PC-3 (cell line): ENCODE measurements at regions not wholly inside any gene's neighbourhood (a gene's known extent, or its start where the extent isn't known, plus 50 kb on each side); places are given as distances from the start of the nearest gene placed in this dataset.

ENCODE experiments used
- ATAC-seq: fragments of 200-7000 bp; cut with Tn5 transposase; 2 replicates; pipeline ENCODE4 v1.9.1; 2020; ENCODE audit warnings: mild to moderate bottlenecking, moderate library complexity
- BruUV-seq: library from RNA; stranded (reverse); fragments of 400-500 nt; replicated peaks from 2 replicates; lab custom pipeline; 2021; lab: Mats Ljungman, UMichigan
- CTCF ChIA-PET: fragments of 300-600 bp; sonication (Branson Sonifier 250); formaldehyde crosslinking; loops from one replicate; lab custom pipeline; 2022; ENCODE audit warnings: antibody characterized with exemption; lab: Charles Lee
- POLR2A ChIA-PET: fragments of 300-600 bp; sonication (Branson Sonifier 250); formaldehyde crosslinking; loops from one replicate; lab custom pipeline; 2022; ENCODE audit warnings: antibody characterized with exemption; ENCODE audit not compliant: unreplicated experiment; lab: Charles Lee
- DNase-seq: peaks from one replicate; pipeline ENCODE4 v3.0.0-alpha.2; 2015
- H2AFZ ChIP-seq: fragments of 300-600 bp; sonication (generic); 2 replicates; pipeline ENCODE4 v1.6.0; 2016; ENCODE audit warnings: antibody characterized with exemption, low read length
- H3F3A ChIP-seq: fragments of 300-600 bp; sonication (generic); one replicate; pipeline ENCODE4 v1.6.0; 2017; ENCODE audit warnings: antibody characterized with exemption, low read length, control low read depth, mild to moderate bottlenecking; ENCODE audit not compliant: unreplicated experiment
- H3K27ac ChIP-seq: fragments of 300-600 bp; sonication (generic); 2 replicates; pipeline ENCODE4 v1.5.1; 2016; ENCODE audit warnings: mild to moderate bottlenecking, low read length
- H3K27me3 ChIP-seq: fragments of 300-600 bp; sonication (generic); 2 replicates; pipeline ENCODE4 v1.6.1; 2016; ENCODE audit warnings: low read length, mixed read lengths
- H3K36me3 ChIP-seq: fragments of 300-600 bp; sonication (generic); 2 replicates; pipeline ENCODE4 v1.6.1; 2016; ENCODE audit warnings: low read depth, mixed run types, low read length, mixed read lengths
- H3K4me1 ChIP-seq: fragments of 300-600 bp; sonication (generic); 2 replicates; pipeline ENCODE4 v1.5.1; 2016; ENCODE audit warnings: low read length; ENCODE audit not compliant: insufficient read depth
- H3K4me2 ChIP-seq: fragments of 300-600 bp; sonication (generic); 2 replicates; pipeline ENCODE4 v1.6.0; 2016; ENCODE audit warnings: low read length
- H3K4me3 ChIP-seq: fragments of 300-600 bp; sonication (generic); 2 replicates; pipeline ENCODE4 v1.5.1; 2016; ENCODE audit warnings: mild to moderate bottlenecking, low read length, mixed read lengths
- H3K79me2 ChIP-seq: fragments of 300-600 bp; sonication (generic); 2 replicates; pipeline ENCODE4 v1.6.1; 2017; ENCODE audit warnings: low read length, mixed read lengths
- H3K9ac ChIP-seq: fragments of 300-600 bp; sonication (generic); 2 replicates; pipeline ENCODE4 v1.6.0; 2016; ENCODE audit warnings: mild to moderate bottlenecking, low read length
- H3K9me2 ChIP-seq: fragments of 300-600 bp; sonication (generic); replicated peaks from 2 replicates; pipeline ENCODE4 v1.6.1; 2016; ENCODE audit warnings: mixed run types, low read length, mixed read lengths
- H3K9me3 ChIP-seq: fragments of 300-600 bp; sonication (generic); 2 replicates; pipeline ENCODE4 v1.6.1; 2016; ENCODE audit warnings: low read length, mixed read lengths
- H4K20me1 ChIP-seq: fragments of 300-600 bp; sonication (generic); 2 replicates; pipeline ENCODE4 v1.6.1; 2016; ENCODE audit warnings: low read length, mixed read lengths
- EZH2 ChIP-seq: fragments of 300-600 bp; sonication (generic); IDR thresholded peaks from one replicate; pipeline ENCODE4 v1.6.1; 2017; ENCODE audit warnings: antibody characterized with exemption, mild to moderate bottlenecking, low read length; ENCODE audit not compliant: unreplicated experiment
- EZH2phosphoT487 ChIP-seq: fragments of 300-600 bp; sonication (generic); IDR thresholded peaks from 2 replicates; pipeline ENCODE4 v1.6.1; 2018; ENCODE audit warnings: mild to moderate bottlenecking, antibody characterized with exemption, low read length, borderline replicate concordance
- intact Hi-C: fragments of 100-400 bp; cut with micrococcal nuclease; formaldehyde crosslinking; loops from 2 replicates; pipeline ENCODE4 v1.9.0; 2023
- TF ChIP-seq, protein P1 (sequence below): fragments of 300-600 bp; sonication (generic); conservative IDR thresholded peaks from 2 replicates; pipeline ENCODE4 v1.5.1; 2017; ENCODE audit warnings: antibody characterized with exemption, low read depth, mild to moderate bottlenecking, low read length

DNA sequence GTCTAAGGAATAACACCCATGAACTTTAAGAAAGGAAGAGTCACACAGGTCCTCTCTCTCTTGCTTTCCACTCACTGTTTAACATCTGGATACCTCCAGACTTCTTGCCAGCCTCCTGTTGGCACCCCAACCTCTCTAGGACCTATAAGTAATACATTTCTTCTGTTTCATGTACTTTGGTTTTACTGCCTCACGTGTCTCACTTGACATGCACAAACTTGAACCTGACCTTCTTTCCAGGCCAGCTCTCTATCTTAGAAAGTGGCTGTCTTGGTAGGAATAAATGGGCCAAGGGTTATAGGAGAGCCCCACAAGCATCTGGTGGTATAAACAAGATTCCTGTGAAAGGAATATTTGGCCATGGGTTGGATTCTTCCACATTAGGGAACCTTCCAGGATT is 614.8 kb upstream of the AGA start:
- no peak overlapping the region for H3K4me2 ChIP-seq
- no peaks in the 10 kb centered on the region for H3K4me1 ChIP-seq
- H3F3A ChIP-seq, result no peaks in the 10 kb centered on the region
- no peaks in the 10 kb centered on the region for H4K20me1 ChIP-seq
- no peak for ATAC-seq
- no peaks in the 10 kb centered on the region for H3K79me2 ChIP-seq
- H3K9ac ChIP-seq, result no peak overlapping the region
- H3K9me3 ChIP-seq, result no peaks in the 10 kb centered on the region
- BruUV-seq, result no TSS peak
- no peak overlapping the region for H2AFZ ChIP-seq
- POLR2A ChIA-PET, result no interaction called here
- H3K4me3 ChIP-seq, result no peak overlapping the region
- DNase-seq, result no peak
- TF ChIP-seq, protein P1, sequence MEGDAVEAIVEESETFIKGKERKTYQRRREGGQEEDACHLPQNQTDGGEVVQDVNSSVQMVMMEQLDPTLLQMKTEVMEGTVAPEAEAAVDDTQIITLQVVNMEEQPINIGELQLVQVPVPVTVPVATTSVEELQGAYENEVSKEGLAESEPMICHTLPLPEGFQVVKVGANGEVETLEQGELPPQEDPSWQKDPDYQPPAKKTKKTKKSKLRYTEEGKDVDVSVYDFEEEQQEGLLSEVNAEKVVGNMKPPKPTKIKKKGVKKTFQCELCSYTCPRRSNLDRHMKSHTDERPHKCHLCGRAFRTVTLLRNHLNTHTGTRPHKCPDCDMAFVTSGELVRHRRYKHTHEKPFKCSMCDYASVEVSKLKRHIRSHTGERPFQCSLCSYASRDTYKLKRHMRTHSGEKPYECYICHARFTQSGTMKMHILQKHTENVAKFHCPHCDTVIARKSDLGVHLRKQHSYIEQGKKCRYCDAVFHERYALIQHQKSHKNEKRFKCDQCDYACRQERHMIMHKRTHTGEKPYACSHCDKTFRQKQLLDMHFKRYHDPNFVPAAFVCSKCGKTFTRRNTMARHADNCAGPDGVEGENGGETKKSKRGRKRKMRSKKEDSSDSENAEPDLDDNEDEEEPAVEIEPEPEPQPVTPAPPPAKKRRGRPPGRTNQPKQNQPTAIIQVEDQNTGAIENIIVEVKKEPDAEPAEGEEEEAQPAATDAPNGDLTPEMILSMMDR, result no peak
- TF ChIP-seq EZH2phosphoT487, result no peak
- TF ChIP-seq EZH2, result no peak
- H3K27me3 ChIP-seq, result no peaks in the 10 kb centered on the region
- CTCF ChIA-PET, result no interaction called here
- no peak overlapping the region for H3K27ac ChIP-seq
- no peaks in the 10 kb centered on the region for H3K9me2 ChIP-seq
- no peaks in the 10 kb centered on the region for H3K36me3 ChIP-seq
- intact Hi-C loops, result no loop called here

DNA sequence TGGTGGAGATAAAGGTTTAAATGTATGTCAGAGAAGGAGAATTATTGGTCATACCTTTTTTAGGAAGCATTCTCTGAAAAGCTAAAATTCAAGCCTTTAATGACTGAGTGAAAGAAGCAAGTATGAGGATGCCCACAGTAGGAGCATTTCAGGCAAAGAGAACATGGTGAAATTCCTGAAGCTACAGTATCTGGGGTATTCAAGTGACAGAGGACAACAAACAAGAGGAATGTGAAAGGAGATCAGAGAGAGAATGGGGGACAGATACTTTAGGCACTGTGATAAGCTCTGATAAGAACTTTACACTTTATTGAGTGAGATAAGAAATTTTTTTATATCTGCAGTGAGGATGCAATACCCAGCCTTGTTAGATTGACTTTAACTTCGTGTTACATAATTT is 621.3 kb upstream of the AGA start:
- Histone ChIP-seq H3K9ac (no peak overlapping the region), H3K27me3 (no peaks in the 10 kb centered on the region), H3K4me1 (no peaks in the 10 kb centered on the region), H3K79me2 (no peaks in the 10 kb centered on the region), H3K4me3 (no peak overlapping the region), H3F3A (no peaks in the 10 kb centered on the region), H3K4me2 (no peak overlapping the region), H2AFZ (no peak overlapping the region), H4K20me1 (no peaks in the 10 kb centered on the region), H3K9me3 (no peaks in the 10 kb centered on the region), H3K9me2 (no peaks in the 10 kb centered on the region), H3K27ac (no peak overlapping the region), H3K36me3 (no peaks in the 10 kb centered on the region)
- ATAC-seq (no peak), DNase-seq (no peak)
- POLR2A ChIA-PET, result no interaction called here
- TF ChIP-seq EZH2, result no peak
- TF ChIP-seq EZH2phosphoT487, result no peak
- TF ChIP-seq, protein P1, result no peak
- no TSS peak for BruUV-seq
- intact Hi-C loops, result no loop called here
- CTCF ChIA-PET, result no interaction called here

DNA sequence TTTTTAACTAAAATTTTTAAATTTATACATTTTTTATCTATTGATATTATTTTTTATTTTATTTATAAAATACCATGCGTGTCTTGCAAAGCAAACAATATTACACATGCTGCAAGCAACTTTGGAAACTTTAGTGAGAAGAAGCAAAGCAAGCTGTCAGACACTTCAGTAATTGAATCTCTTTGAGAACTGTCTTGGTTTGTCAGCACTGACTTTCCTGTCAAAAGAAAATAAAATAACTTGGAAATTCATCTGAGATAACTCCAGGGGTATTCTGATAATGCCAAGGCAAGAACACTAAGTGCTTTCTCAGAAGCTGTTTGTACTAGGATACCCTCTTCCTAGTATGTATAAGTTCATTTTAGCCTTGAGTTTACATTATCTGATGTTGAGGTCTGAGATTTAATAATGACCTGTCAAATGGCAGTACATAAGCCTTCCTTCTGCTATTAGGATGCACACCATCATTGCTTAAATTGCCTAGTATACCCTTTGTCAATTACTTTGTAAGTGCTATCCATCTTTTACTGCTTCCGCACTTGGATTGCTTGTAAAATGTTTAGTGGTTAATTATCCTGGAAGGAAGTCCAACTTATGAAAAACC is 624.2 kb upstream of the AGA start:
- DNase-seq, result no peak
- Histone ChIP-seq H3K9me2 (no peaks in the 10 kb centered on the region), H3K4me1 (no peaks in the 10 kb centered on the region), H2AFZ (no peak overlapping the region), H3K27me3 (no peaks in the 10 kb centered on the region), H3K79me2 (no peaks in the 10 kb centered on the region), H3K4me2 (no peak overlapping the region), H3K27ac (no peak overlapping the region), H3K9ac (no peak overlapping the region), H3K36me3 (no peaks in the 10 kb centered on the region), H3K9me3 (no peaks in the 10 kb centered on the region), H4K20me1 (no peaks in the 10 kb centered on the region), H3F3A (no peaks in the 10 kb centered on the region), H3K4me3 (no peak overlapping the region)
- intact Hi-C loops, result no loop called here
- CTCF ChIA-PET, result no interaction called here
- POLR2A ChIA-PET, result no interaction called here
- ATAC-seq, result no peak
- no TSS peak for BruUV-seq
- TF ChIP-seq EZH2 (no peak), EZH2phosphoT487 (no peak)
- TF ChIP-seq, protein P1, result no peak
